ENCODE measurements at regions not wholly inside any gene's neighbourhood (a gene's known extent, or its start where the extent isn't known, plus 50 kb on each side); places are given as distances from the start of the nearest gene placed in this dataset.

- TF ChIP-seq GATA2 (IDR thresholded peaks at IDR 0.05; ENCODE audit: low read depth, low read length) (no peak), GATA3 (IDR thresholded peaks at IDR 0.05; ENCODE audit: low read depth, low read length) (no peak)
Observed at GRCh38 chr9:135330685-135331590, 148.6 kb upstream of the PPP1R26 start.

GRCh38 chr9:135332516-135332915, 147.1 kb upstream of the PPP1R26 start:
- TF ChIP-seq GATA2 (IDR thresholded peaks at IDR 0.05; ENCODE audit: low read depth, low read length) (no peak), GATA3 (IDR thresholded peaks at IDR 0.05; ENCODE audit: low read depth, low read length) (no peak)

DNA sequence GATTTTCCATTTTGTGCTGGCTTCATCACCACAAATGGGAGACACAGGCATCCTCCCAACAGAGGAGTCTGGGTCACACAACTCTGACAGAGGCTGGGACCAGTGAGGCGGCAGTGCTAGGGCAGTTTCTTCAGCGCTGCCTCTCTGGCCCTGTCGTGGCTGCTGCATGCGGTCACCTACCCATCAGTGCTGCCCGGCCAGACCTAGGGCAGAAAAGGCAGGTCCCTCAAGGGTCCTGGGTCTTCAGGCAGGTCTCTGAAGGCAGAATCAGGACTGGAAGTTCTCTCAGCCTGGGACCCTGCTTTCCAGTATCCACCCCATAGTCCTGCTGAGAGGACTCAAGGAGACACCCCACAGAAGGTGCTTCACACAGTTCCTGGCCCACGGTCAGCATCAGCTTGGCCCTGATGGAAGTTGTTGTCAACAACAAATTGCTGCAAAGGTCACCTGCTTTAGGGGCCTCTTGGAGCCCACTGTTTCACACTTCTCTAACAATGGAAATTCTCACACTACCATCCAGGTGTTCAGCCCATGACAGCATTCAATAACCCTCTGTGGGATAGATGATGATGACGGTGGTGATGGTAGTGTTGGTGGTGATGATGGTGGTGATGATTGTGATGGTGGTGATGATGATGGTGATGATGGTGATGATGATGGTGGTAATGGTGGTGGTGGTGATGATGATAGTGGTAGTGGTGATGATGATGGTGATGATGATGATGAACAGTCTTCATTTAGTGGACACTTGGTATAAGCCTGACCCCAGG, 146.4 kb upstream of the PPP1R26 start:
- no peak for TF ChIP-seq GATA2 (IDR thresholded peaks at IDR 0.05; ENCODE audit: low read depth, low read length)

DNA sequence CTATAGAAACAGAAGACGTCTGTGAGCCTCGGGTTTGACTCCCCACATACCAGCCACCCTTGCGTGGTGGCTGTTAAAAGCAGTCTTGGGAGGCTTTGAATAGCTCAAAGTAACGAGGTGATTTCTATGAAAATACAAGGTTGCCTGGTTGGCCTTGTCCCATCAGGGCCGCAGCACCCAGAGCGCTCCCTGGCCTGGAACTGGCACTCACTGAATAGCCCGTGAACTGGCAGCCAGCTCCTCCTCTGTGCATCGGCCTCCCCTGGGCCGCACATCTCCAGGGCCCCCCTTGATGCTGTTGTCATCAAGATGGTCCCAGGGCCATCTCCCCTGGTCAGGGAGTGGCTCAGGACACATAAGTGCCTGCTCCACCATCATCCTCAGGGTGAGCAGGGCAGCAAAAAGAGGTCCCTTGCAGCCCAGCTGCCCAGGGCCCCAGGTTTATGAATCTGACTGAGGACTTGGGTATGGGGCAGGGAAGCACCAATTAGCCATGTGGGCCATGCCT, 144.6 kb upstream of the PPP1R26 start:
- no peak for TF ChIP-seq GATA3 (IDR thresholded peaks at IDR 0.05; ENCODE audit: low read depth, low read length)
- TF ChIP-seq GATA2 (IDR thresholded peaks at IDR 0.05; ENCODE audit: low read depth, low read length) = no peak

DNA sequence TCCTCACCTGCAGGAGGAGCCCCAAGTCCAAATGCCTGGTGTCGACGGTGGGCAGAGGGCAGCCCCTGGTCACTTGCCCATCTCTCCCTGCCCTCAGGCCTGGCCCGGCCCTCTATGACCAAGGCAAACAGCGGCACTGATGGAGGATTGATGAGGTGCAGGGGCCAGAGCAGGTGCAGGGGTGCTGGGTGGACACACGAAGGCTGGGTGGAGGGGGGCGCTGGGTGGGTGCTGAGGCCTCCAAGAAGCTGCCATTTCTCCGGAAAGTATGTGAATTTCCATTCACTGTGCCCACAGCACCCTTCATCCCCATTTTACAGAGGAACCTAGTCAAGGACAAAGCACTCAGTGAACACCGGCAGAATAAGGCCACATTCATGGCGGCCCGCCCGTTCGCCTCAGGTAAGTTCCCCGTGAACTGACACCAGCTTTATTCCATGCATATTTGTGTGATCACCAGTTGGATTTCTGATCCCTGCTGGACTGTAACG, 143.8 kb upstream of the PPP1R26 start:
- TF ChIP-seq GATA2 (IDR thresholded peaks at IDR 0.05; ENCODE audit: low read depth, low read length) (no peak), GATA3 (IDR thresholded peaks at IDR 0.05; ENCODE audit: low read depth, low read length) (no peak)

DNA sequence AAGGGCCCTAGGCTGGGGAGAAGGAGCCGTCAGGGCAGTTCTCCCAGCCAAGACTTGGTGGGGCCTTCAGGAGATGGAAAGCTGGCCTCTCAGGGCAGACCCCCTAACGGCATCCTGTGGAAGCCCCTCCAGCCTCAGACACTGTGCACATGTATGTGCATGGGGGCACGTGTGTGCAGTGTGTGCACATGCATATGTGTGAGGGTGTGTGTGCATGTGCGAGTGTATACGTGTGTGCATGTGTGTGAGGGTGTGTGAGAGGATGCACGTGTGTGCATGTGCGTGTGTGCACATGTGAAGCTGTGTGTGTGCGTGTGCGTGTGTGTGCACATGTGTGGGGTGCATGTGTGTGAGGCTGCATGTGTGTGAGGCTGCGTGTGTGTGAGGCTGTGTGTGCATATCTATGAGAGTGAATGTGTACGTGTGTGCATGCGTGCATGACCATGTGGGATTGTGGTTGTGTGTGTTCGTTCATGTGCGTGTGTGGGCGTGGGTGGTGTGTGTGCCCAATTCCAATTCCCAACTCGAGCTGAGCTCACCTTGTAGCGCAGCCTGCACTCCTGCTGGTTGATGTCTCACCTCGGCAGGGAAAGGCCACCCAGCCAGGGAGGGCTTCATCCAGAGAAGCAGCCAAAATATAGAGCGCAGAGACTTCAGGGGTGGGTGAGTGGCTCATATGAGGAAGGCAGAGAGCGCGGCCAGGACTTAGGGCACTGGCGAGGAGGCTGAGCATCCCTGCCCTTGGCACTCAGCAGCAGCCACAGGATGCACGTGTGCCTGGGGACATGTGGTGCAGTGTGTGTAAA, 142.7 kb upstream of the PPP1R26 start:
- no peak for TF ChIP-seq GATA2 (IDR thresholded peaks at IDR 0.05; ENCODE audit: low read depth, low read length)
- no peak for TF ChIP-seq GATA3 (IDR thresholded peaks at IDR 0.05; ENCODE audit: low read depth, low read length)

DNA sequence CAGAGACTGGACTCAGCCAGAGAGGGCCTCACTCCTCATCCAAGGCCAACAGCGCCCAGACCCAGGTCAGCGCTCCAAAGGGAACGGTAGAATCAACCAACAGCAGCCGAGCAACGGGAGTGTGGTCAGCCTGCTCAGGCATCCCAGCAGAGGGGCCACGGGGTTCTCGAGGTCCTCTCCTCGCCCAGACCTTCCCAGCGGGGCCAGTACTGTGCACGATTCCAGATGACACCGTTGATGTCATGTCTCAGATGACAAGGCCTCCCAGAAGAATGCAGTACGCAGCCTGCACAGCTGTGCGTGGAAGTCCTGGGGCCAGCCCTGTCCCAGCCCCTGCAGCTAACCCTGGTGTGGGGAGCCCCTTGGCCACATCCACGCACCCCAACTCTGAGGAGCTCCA, 141.0 kb upstream of the PPP1R26 start:
- TF ChIP-seq GATA3 (IDR thresholded peaks at IDR 0.05; ENCODE audit: low read depth, low read length) (no peak), GATA2 (IDR thresholded peaks at IDR 0.05; ENCODE audit: low read depth, low read length) (no peak)

DNA sequence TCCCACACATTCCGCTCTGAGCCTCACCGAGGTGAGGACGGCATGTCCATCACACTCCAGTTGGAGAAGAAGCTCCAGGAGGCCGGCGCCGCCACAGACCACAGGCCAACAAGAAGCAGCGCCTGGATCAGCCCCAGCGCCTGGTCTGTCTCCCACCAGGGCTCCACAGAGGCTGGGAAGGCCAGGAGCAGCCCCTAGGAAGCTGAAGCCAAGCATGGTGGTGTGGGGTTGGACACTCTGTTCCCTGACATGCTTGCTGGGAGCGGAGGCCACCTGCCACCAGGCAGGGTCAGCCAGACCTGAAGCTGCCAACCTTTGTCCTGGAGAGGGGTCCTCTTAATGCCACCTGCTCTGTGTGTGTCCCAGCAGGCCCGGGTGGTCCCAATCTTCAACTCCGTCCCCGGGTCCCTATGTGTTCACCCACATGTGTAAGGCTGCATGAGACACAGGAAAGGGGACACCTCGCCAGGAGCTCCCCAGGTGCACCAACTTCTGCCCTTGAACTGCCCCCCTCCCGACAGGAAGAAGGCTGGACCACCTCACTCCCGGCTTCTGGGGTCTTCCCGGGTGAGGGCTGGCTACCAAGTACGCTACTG, 140.1 kb upstream of the PPP1R26 start:
- TF ChIP-seq GATA2 (IDR thresholded peaks at IDR 0.05; ENCODE audit: low read depth, low read length) (no peak), GATA3 (IDR thresholded peaks at IDR 0.05; ENCODE audit: low read depth, low read length) (no peak)

GRCh38 chr9:135340143-135340655, 139.4 kb upstream of the PPP1R26 start:
- TF ChIP-seq GATA2 (IDR thresholded peaks at IDR 0.05; ENCODE audit: low read depth, low read length) (no peak), GATA3 (IDR thresholded peaks at IDR 0.05; ENCODE audit: low read depth, low read length) (no peak)

- TF ChIP-seq GATA3 (IDR thresholded peaks at IDR 0.05; ENCODE audit: low read depth, low read length) (no peak), GATA2 (IDR thresholded peaks at IDR 0.05; ENCODE audit: low read depth, low read length) (no peak)
Observed at GRCh38 chr9:135340726-135341475, 138.7 kb upstream of the PPP1R26 start.

DNA sequence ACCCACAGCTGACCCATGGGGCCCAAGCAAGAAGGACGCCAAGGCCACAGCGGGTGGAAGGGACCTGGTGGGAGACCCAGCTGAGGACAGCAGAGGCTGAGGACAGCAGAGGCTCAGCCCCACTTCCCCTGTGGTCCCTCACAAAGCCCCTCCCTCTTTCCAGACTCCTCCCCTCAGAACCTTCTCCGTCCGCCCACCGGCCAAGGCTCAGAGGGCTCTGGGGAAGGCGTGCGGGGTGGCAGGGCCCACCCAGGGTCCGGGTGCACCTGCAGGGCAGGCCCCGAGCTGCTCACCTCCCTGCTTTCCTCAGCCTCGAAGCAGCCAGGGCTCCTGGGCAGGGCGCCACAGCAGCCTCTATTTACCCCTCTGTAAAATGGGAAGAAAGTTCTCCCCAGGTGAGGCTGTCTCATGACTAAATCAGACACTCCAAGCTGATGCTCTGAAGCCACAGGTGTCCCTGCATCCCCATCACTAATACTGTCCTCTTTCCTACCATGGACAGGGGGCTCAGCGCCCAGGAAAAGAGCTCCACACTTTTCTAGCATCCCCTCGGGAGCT, 137.9 kb upstream of the PPP1R26 start:
- TF ChIP-seq GATA3 (IDR thresholded peaks at IDR 0.05; ENCODE audit: low read depth, low read length) (no peak), GATA2 (IDR thresholded peaks at IDR 0.05; ENCODE audit: low read depth, low read length) (no peak)
